ENCODE measurements at regions not wholly inside any gene's neighbourhood (a gene's known extent, or its start where the extent isn't known, plus 50 kb on each side); places are given as distances from the start of the nearest gene placed in this dataset.

DNA sequence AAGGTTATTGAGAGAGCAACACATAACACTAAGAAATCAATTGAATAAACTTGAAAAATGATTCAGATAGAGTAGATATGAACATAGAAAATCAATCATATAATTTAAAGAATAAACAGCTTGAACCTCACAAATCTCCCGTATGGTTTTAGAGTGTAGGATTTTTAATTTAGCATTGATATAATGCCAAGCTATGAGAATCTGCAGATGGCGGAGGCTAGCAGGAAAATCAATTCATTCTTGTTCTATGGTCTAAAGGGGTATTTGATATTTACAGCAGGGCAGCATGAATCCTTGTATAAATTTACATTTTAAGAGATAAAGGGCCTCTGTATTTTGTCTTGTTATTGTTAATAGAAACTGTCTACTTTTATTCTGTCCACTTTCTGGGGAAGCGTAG lies 797.0 kb downstream of the GALR1 start:
- ChIA-PET CTCF (no interaction called here), POLR2A (no interaction called here)
- Mint-ChIP-seq H3K9me3 (ENCODE audit: unreplicated experiment) (peaks cover 18% of the 10 kb centered on the region), H3K4me3 (ENCODE audit: unreplicated experiment) (no peak overlapping the region), H3K27me3 (ENCODE audit: insufficient read depth, unreplicated experiment) (no peaks in the 10 kb centered on the region), H3K36me3 (ENCODE audit: insufficient read depth, unreplicated experiment) (no peaks in the 10 kb centered on the region), H3K27ac (ENCODE audit: low read depth, unreplicated experiment) (no peak overlapping the region), H3K4me1 (ENCODE audit: insufficient read depth, unreplicated experiment) (no peaks in the 10 kb centered on the region)
- intact Hi-C loops (cut with micrococcal nuclease) = no loop called here
- no TSS peak for BruUV-seq (replicated peaks)
- TF ChIP-seq, protein P1, sequence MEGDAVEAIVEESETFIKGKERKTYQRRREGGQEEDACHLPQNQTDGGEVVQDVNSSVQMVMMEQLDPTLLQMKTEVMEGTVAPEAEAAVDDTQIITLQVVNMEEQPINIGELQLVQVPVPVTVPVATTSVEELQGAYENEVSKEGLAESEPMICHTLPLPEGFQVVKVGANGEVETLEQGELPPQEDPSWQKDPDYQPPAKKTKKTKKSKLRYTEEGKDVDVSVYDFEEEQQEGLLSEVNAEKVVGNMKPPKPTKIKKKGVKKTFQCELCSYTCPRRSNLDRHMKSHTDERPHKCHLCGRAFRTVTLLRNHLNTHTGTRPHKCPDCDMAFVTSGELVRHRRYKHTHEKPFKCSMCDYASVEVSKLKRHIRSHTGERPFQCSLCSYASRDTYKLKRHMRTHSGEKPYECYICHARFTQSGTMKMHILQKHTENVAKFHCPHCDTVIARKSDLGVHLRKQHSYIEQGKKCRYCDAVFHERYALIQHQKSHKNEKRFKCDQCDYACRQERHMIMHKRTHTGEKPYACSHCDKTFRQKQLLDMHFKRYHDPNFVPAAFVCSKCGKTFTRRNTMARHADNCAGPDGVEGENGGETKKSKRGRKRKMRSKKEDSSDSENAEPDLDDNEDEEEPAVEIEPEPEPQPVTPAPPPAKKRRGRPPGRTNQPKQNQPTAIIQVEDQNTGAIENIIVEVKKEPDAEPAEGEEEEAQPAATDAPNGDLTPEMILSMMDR (IDR thresholded peaks at IDR 0.05; ENCODE audit: unreplicated experiment) = no peak
- no peak for DNase-seq (ENCODE audit: unreplicated experiment)

GRCh38 chr18:78049281-78049680 lies 799.6 kb downstream of the GALR1 start:
- ChIA-PET CTCF (no interaction called here), POLR2A (no interaction called here)
- no peak overlapping the region for H3K4me3 Mint-ChIP-seq (ENCODE audit: unreplicated experiment)
- intact Hi-C loops (cut with micrococcal nuclease) = no loop called here
- TF ChIP-seq, protein P1 (IDR thresholded peaks at IDR 0.05; ENCODE audit: unreplicated experiment) = no peak
- no peaks in the 10 kb centered on the region for H3K4me1 Mint-ChIP-seq (ENCODE audit: insufficient read depth, unreplicated experiment)
- no peaks in the 10 kb centered on the region for H3K27me3 Mint-ChIP-seq (ENCODE audit: insufficient read depth, unreplicated experiment)
- H3K27ac Mint-ChIP-seq (ENCODE audit: low read depth, unreplicated experiment) = no peak overlapping the region
- no peaks in the 10 kb centered on the region for H3K36me3 Mint-ChIP-seq (ENCODE audit: insufficient read depth, unreplicated experiment)
- DNase-seq (ENCODE audit: unreplicated experiment) = no peak
- no TSS peak for BruUV-seq (replicated peaks)
- H3K9me3 Mint-ChIP-seq (ENCODE audit: unreplicated experiment) = peaks cover 9% of the 10 kb centered on the region

- no peak for DNase-seq (ENCODE audit: unreplicated experiment)
- Mint-ChIP-seq H3K27me3 (ENCODE audit: insufficient read depth, unreplicated experiment) (no peaks in the 10 kb centered on the region), H3K27ac (ENCODE audit: low read depth, unreplicated experiment) (no peak overlapping the region), H3K9me3 (ENCODE audit: unreplicated experiment) (peaks cover 27% of the 10 kb centered on the region), H3K4me3 (ENCODE audit: unreplicated experiment) (no peak overlapping the region), H3K36me3 (ENCODE audit: insufficient read depth, unreplicated experiment) (no peaks in the 10 kb centered on the region), H3K4me1 (ENCODE audit: insufficient read depth, unreplicated experiment) (no peaks in the 10 kb centered on the region)
- POLR2A ChIA-PET = no interaction called here
- CTCF ChIA-PET = interaction anchor here (0.9 kb wide), 1 partner anchor 856 kb away, joined by 5 read pairs; no protein-coding TSS in a partner anchor
- BruUV-seq (replicated peaks) = no TSS peak
- TF ChIP-seq, protein P1 (IDR thresholded peaks at IDR 0.05; ENCODE audit: unreplicated experiment) = no peak
- intact Hi-C loops (cut with micrococcal nuclease) = no loop called here
Observed at GRCh38 chr18:78054801-78055200, 805.2 kb downstream of the GALR1 start.

GRCh38 chr18:78056011-78056410 lies 806.4 kb downstream of the GALR1 start:
- Mint-ChIP-seq H3K4me1 (ENCODE audit: insufficient read depth, unreplicated experiment) (no peaks in the 10 kb centered on the region), H3K36me3 (ENCODE audit: insufficient read depth, unreplicated experiment) (no peaks in the 10 kb centered on the region), H3K27me3 (ENCODE audit: insufficient read depth, unreplicated experiment) (no peaks in the 10 kb centered on the region), H3K9me3 (ENCODE audit: unreplicated experiment) (peaks cover 34% of the 10 kb centered on the region), H3K27ac (ENCODE audit: low read depth, unreplicated experiment) (no peak overlapping the region), H3K4me3 (ENCODE audit: unreplicated experiment) (no peak overlapping the region)
- POLR2A ChIA-PET = no interaction called here
- DNase-seq (ENCODE audit: unreplicated experiment) = no peak
- TF ChIP-seq, protein P1 (IDR thresholded peaks at IDR 0.05; ENCODE audit: unreplicated experiment) = no peak
- CTCF ChIA-PET = interaction anchor here (0.5 kb wide), 1 partner anchor 312 kb away, joined by 5 read pairs; no protein-coding TSS in a partner anchor
- no TSS peak for BruUV-seq (replicated peaks)
- intact Hi-C loops (cut with micrococcal nuclease) = no loop called here

All from MCF 10A (cell line).